Calu3 (cell line): ENCODE measurements at regions not wholly inside any gene's neighbourhood (a gene's known extent, or its start where the extent isn't known, plus 50 kb on each side); places are given as distances from the start of the nearest gene placed in this dataset.
"Not testable (repeated sequence)": the region's sequence is repeated elsewhere in the genome, so short reads cannot be mapped to it uniquely, and the experiment has no call there.

Source experiments
- BruUV-seq: library from RNA; stranded (reverse); fragments of 400-500 nt; replicated peaks from 2 replicates; lab custom pipeline; 2021; lab: Mats Ljungman, UMichigan
- CTCF ChIA-PET: fragments of 300-600 bp; sonication (Branson Sonifier 250); formaldehyde crosslinking; loops from one replicate; lab custom pipeline; 2022; ENCODE audit warnings: antibody characterized with exemption; lab: Charles Lee
- DNase-seq: peaks from one replicate; pipeline ENCODE4 v3.0.0; 2022
- H3K27ac Mint-ChIP-seq: one replicate; pipeline ENCODE4 v1.8.0; 2022; ENCODE audit warnings: mixed read lengths; ENCODE audit not compliant: unreplicated experiment
- H3K27me3 Mint-ChIP-seq: one replicate; pipeline ENCODE4 v1.8.0; 2022; ENCODE audit warnings: mixed read lengths; ENCODE audit not compliant: unreplicated experiment
- H3K36me3 Mint-ChIP-seq: one replicate; pipeline ENCODE4 v1.8.0; 2022; ENCODE audit warnings: mild to moderate bottlenecking, moderate library complexity, mixed read lengths; ENCODE audit not compliant: insufficient read depth, unreplicated experiment
- H3K4me1 Mint-ChIP-seq: one replicate; pipeline ENCODE4 v1.8.0; 2022; ENCODE audit warnings: mild to moderate bottlenecking, low read depth, mixed read lengths; ENCODE audit not compliant: unreplicated experiment
- H3K4me3 Mint-ChIP-seq: one replicate; pipeline ENCODE4 v1.8.0; 2022; ENCODE audit warnings: mild to moderate bottlenecking, low read depth, moderate library complexity, mixed read lengths; ENCODE audit not compliant: unreplicated experiment
- H3K9me3 Mint-ChIP-seq: one replicate; pipeline ENCODE4 v1.8.0; 2022; ENCODE audit warnings: low read depth, mixed read lengths; ENCODE audit not compliant: unreplicated experiment
- CTCF ChIP-seq: fragments of 200-600 bp; IDR thresholded peaks from one replicate; pipeline ENCODE4 v1.8.0; 2022; ENCODE audit warnings: antibody characterized with exemption; ENCODE audit not compliant: unreplicated experiment
- intact Hi-C: fragments of 100-400 bp; cut with micrococcal nuclease; formaldehyde crosslinking; loops from one replicate; pipeline ENCODE4 v1.10.0; 2022; ENCODE audit not compliant: unreplicated experiment

GRCh38 chr12:58750484-58750883 is 169.8 kb downstream of the LRIG3 start:
- BruUV-seq, result no TSS peak
- Mint-ChIP-seq H3K9me3 (peaks cover 2% of the 10 kb centered on the region), H3K36me3 (no peaks in the 10 kb centered on the region), H3K27ac (no peak overlapping the region), H3K4me1 (no peaks in the 10 kb centered on the region), H3K4me3 (no peak overlapping the region), H3K27me3 (no peaks in the 10 kb centered on the region)
- no peak for DNase-seq
- CTCF ChIA-PET, result no interaction called here
- intact Hi-C loops, result no loop called here
- TF ChIP-seq CTCF, result no peak

- H3K27me3 Mint-ChIP-seq, result no peaks in the 10 kb centered on the region
- BruUV-seq, result no TSS peak
- no peak overlapping the region for H3K4me3 Mint-ChIP-seq
- H3K4me1 Mint-ChIP-seq, result no peaks in the 10 kb centered on the region
- H3K9me3 Mint-ChIP-seq, result peaks cover 4% of the 10 kb centered on the region
- no peak for DNase-seq
- H3K27ac Mint-ChIP-seq, result no peak overlapping the region
- intact Hi-C loops, result no loop called here
- CTCF ChIA-PET, result no interaction called here
- no peak for TF ChIP-seq CTCF
- H3K36me3 Mint-ChIP-seq, result no peaks in the 10 kb centered on the region
Observed at GRCh38 chr12:58757422-58757821, 162.9 kb downstream of the LRIG3 start.

- H3K4me1 Mint-ChIP-seq, DNase-seq, H3K4me3 Mint-ChIP-seq, H3K36me3 Mint-ChIP-seq, H3K9me3 Mint-ChIP-seq, H3K27me3 Mint-ChIP-seq, intact Hi-C loops, CTCF ChIA-PET, H3K27ac Mint-ChIP-seq, BruUV-seq: not testable (repeated sequence)
Observed at GRCh38 chr12:58759745-58760144, 160.6 kb downstream of the LRIG3 start.

GRCh38 chr12:58761308-58761707 is 159.0 kb downstream of the LRIG3 start:
- TF ChIP-seq CTCF, result no peak
- H3K4me3 Mint-ChIP-seq, result no peak overlapping the region
- H3K27ac Mint-ChIP-seq, result no peak overlapping the region
- intact Hi-C loops, result no loop called here
- H3K4me1 Mint-ChIP-seq, result peaks cover 16% of the 10 kb centered on the region
- no peaks in the 10 kb centered on the region for H3K36me3 Mint-ChIP-seq
- BruUV-seq, result no TSS peak
- no peak for DNase-seq
- H3K27me3 Mint-ChIP-seq, result no peaks in the 10 kb centered on the region
- H3K9me3 Mint-ChIP-seq, result no peaks in the 10 kb centered on the region
- CTCF ChIA-PET, result no interaction called here

- no peaks in the 10 kb centered on the region for H3K36me3 Mint-ChIP-seq
- DNase-seq, result no peak
- peaks cover 18% of the 10 kb centered on the region for H3K4me1 Mint-ChIP-seq
- H3K27ac Mint-ChIP-seq, result no peak overlapping the region
- peaks cover 3% of the 10 kb centered on the region for H3K9me3 Mint-ChIP-seq
- CTCF ChIA-PET, result no interaction called here
- BruUV-seq, result no TSS peak
- H3K4me3 Mint-ChIP-seq, result no peak overlapping the region
- no peak for TF ChIP-seq CTCF
- intact Hi-C loops, result no loop called here
- no peaks in the 10 kb centered on the region for H3K27me3 Mint-ChIP-seq
Observed at GRCh38 chr12:58764100-58764953, 156.0 kb downstream of the LRIG3 start.
